Erythroblast (primary cell): ENCODE measurements at regions not wholly inside any gene's neighbourhood (a gene's known extent, or its start where the extent isn't known, plus 50 kb on each side); places are given as distances from the start of the nearest gene placed in this dataset.

Experiments
- GATA1 ChIP-seq: IDR thresholded peaks from 2 replicates; pipeline ENCODE4 v1.6.1; 2011; ENCODE audit warnings: low read depth, mild to moderate bottlenecking, control low read depth, low read length, moderate library complexity
- POLR2A ChIP-seq: IDR thresholded peaks from 2 replicates; pipeline ENCODE4 v1.6.1; 2011; ENCODE audit warnings: mild to moderate bottlenecking, low read length

DNA sequence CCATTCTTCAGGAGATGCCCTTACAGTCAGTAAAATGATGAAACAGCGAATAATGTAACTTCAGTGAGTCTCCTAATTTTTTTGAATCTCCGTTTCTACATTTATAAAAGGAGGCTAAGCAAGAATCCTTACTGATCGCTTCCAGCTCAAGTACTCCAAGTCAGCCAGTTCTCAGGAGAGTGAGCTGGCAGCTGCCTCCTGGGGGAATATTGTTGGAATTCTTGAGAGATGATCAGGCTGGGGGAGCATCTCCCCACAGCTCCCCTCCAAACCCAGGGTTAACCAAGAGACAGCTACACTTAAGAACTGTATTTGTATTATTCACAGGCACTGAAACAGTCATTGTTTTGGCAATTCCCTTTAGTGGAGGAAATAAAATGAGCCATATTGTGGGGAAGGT, 89.1 kb upstream of the PCSK2 start:
- no peak for TF ChIP-seq POLR2A
- TF ChIP-seq GATA1: no peak
